ENCODE measurements at regions not wholly inside any gene's neighbourhood (a gene's known extent, or its start where the extent isn't known, plus 50 kb on each side); places are given as distances from the start of the nearest gene placed in this dataset.

DNA sequence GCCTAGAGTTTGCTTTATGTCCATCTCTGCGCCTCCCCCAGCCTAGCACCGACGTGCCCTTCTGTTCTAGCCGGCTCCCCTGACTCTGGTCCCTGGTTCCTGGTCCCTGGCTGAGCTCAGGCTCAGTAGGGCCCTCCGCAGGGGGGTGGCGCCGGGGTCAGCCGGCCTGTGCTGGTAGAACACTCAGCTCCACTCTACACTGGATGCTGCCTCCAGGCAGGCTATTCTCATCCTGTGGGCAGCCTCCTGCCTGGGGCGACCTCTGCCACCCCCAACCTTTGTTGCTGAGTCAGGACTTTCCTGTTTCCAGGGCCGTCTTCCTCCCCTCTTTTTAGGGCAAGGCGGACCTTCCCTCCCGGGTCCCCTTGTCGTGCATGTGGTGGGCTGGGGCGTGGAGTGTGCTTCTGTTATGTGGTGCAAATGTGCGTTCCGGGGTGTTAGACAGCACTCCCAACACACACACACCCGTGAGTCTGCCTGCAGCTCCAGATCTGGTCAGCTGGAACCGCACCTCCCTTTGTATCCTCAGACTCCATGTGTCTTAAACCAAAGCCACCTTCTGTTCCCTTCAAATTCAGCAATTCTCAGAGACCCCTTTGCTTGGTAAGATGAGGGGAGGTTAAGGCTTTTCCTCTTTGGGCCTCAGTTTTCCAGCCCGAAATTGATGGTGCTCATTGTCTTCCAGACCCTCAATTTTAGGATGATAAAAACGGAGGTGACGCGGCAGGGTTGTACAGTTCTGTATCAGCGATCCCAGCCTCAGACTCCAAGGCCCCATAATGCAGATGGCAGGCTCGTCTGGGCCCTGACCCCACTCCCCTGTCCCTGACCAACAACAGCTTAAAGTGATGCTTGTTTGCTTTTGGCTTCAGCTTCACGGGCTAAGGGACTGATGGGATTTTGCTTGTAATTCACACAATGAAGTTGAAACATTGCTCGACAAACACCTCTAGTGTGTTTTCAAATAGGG, 1327.9 kb downstream of the BRD1 start:
- TF ChIP-seq CTCF (IDR thresholded peaks at IDR 0.05) (no peak), POLR2A (IDR thresholded peaks at IDR 0.05) (no peak)
